Gastroesophageal sphincter (tissue), 4 donors: ENCODE measurements at regions not wholly inside any gene's neighbourhood (a gene's known extent, or its start where the extent isn't known, plus 50 kb on each side); places are given as distances from the start of the nearest gene placed in this dataset.

ENCODE experiments used
- ATAC-seq: fragments of 150-250 bp; one replicate; pipeline ENCODE4 v1.9.1; 2016; ENCODE audit warnings: mild to moderate bottlenecking, moderate library complexity
- H3K27ac ChIP-seq, 4 donors: fragments of 200-600 bp; sonication (generic) in 3 of 4; 1 replicate in 3 of 4; 2 replicates in 1 of 4; pipeline ENCODE4 v1.5.1; 2016 to 2019
- H3K27me3 ChIP-seq: fragments of 200-600 bp; sonication (generic); one replicate; pipeline ENCODE4 v1.5.1; 2019
- H3K36me3 ChIP-seq, 2 donors: fragments of 200-600 bp; sonication (generic); one replicate each; pipeline ENCODE4 v1.5.1; 2019; ENCODE audit warnings: control low read depth in 1 of 2
- H3K4me1 ChIP-seq, 3 donors: fragments of 200-600 bp; sonication (generic); 1 replicate in 2 of 3; 2 replicates in 1 of 3; pipeline ENCODE4 v1.5.1; 2016 to 2019; ENCODE audit warnings: control low read depth in 2 of 3
- H3K4me3 ChIP-seq, 2 donors: fragments of 200-600 bp; sonication (generic); one replicate each; pipeline ENCODE4 v1.5.1; 2019; ENCODE audit warnings: mild to moderate bottlenecking in 1 of 2, moderate library complexity in 1 of 2
- H3K9me3 ChIP-seq, 3 donors: fragments of 200-600 bp; sonication (generic); one replicate each; pipeline ENCODE4 v1.5.1; 2017 to 2019; ENCODE audit warnings: control low read depth in 2 of 3
- EP300 ChIP-seq: sonication (generic); formaldehyde crosslinking; IDR thresholded peaks from one replicate; pipeline ENCODE4 v1.6.1; 2017; ENCODE audit warnings: antibody characterized with exemption, mild to moderate bottlenecking
- POLR2A ChIP-seq, 2 donors: fragments of 450-650 bp; IDR thresholded peaks; one replicate each; pipeline ENCODE4 v1.6.1; 2017; ENCODE audit warnings: antibody characterized with exemption in 2 of 2, mild to moderate bottlenecking in 2 of 2, moderate library complexity in 1 of 2
- POLR2AphosphoS5 ChIP-seq: sonication (generic); formaldehyde crosslinking; IDR thresholded peaks from one replicate; pipeline ENCODE4 v1.6.1; 2017; ENCODE audit warnings: antibody characterized with exemption
- WGBS, 2 donors: methylation state at CpG; one replicate each; pipeline ENCODE4 v1.1.5; 2018; ENCODE audit warnings: low coverage in 1 of 2; 5-methylcytosine and 5-hydroxymethylcytosine counted together
- TF ChIP-seq, protein P1 (sequence below), 4 experiments: fragments of 200-600 bp in 2 of 4; fragments of 450-650 bp in 2 of 4; sonication (generic) in 1 of 4; IDR thresholded peaks; one replicate each; pipeline ENCODE4 v1.5.1; 2017 to 2019; ENCODE audit warnings: antibody characterized with exemption in 4 of 4, mild to moderate bottlenecking in 2 of 4, moderate library complexity in 2 of 4

DNA sequence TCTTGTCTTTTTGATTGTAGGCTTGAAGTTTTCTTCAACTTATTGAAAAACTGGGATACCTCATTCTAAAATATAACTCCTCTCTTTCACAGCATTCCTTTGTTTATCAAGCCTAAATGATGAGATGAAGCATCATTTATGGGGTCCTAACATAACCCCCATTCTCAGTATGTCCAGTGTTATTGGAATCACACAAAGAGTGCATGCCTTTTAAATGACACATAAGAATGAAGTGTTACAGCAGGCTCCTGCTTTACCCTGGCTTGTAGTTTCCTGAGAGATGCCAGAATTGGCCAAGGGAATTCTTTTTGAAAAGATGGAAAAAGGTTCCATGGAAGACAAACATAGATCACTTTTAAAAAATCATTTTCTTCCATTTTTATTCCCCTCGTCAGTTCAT is 502.4 kb downstream of the BCKDHB start:
- Histone ChIP-seq H3K4me1 (peaks cover 5 to 20% (median 7%) of the 10 kb centered on the region in 3 donors), H3K36me3 (no peaks in the 10 kb centered on the region), H3K27ac (no peak overlapping the region), H3K27me3 (no peaks in the 10 kb centered on the region), H3K9me3 (peaks cover 0 to 6% (median 0%) of the 10 kb centered on the region in 3 donors), H3K4me3 (no peak overlapping the region)
- ATAC-seq = no peak
- TF ChIP-seq POLR2A (IDR thresholded peaks at IDR 0.05) = no peak
- TF ChIP-seq, protein P1, sequence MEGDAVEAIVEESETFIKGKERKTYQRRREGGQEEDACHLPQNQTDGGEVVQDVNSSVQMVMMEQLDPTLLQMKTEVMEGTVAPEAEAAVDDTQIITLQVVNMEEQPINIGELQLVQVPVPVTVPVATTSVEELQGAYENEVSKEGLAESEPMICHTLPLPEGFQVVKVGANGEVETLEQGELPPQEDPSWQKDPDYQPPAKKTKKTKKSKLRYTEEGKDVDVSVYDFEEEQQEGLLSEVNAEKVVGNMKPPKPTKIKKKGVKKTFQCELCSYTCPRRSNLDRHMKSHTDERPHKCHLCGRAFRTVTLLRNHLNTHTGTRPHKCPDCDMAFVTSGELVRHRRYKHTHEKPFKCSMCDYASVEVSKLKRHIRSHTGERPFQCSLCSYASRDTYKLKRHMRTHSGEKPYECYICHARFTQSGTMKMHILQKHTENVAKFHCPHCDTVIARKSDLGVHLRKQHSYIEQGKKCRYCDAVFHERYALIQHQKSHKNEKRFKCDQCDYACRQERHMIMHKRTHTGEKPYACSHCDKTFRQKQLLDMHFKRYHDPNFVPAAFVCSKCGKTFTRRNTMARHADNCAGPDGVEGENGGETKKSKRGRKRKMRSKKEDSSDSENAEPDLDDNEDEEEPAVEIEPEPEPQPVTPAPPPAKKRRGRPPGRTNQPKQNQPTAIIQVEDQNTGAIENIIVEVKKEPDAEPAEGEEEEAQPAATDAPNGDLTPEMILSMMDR (IDR thresholded peaks at IDR 0.05) = no peak
- no peak for TF ChIP-seq POLR2AphosphoS5
- no peak for TF ChIP-seq EP300
- WGBS, 2 donors = 75 to 88% methylated on average over 1 of the region's 1 CpG

DNA sequence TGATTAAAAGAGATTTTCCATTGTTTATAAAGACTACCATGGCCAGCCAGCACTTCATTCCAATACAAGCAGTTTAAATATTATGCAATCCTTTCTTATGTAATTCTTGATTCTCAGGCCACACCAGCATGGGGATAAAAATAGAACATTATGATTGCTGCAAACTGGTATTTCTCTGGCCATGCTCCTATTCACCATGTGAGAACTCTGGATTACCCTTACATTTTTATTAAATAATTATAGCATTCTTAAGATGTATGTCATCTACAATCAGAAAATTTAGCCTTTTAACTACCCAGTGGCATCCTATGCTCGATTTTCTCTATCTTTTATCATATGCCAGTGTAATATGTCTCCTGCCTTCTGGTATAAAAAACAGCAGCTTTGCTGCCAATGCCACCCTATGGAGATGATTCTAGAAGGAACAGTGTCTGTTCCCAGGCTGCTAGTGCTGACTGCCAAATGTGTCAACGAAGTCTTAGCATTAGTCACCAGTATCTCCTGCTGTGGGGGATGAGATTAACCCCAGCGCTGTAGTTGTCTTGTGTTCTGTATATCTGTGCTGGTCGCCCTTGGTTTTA is 501.4 kb downstream of the BCKDHB start:
- 46 to 48% methylated on average over 4 of the region's 4 CpGs for WGBS, 2 donors
- peak overlapping the region; percentile 13 to 67 (median 54) for H3K27ac ChIP-seq
- H3K4me1 ChIP-seq = peaks cover 5 to 20% (median 7%) of the 10 kb centered on the region in 3 donors
- peak; percentile 82 for TF ChIP-seq POLR2AphosphoS5
- TF ChIP-seq, protein P1 (IDR thresholded peaks at IDR 0.05) = no peak
- TF ChIP-seq POLR2A (IDR thresholded peaks at IDR 0.05) = no peak
- no peak for TF ChIP-seq EP300
- no peaks in the 10 kb centered on the region for H3K27me3 ChIP-seq
- no peak overlapping the region for H3K4me3 ChIP-seq
- no peaks in the 10 kb centered on the region for H3K36me3 ChIP-seq
- ATAC-seq = peak; percentile 88
- no peaks in the 10 kb centered on the region for H3K9me3 ChIP-seq

DNA sequence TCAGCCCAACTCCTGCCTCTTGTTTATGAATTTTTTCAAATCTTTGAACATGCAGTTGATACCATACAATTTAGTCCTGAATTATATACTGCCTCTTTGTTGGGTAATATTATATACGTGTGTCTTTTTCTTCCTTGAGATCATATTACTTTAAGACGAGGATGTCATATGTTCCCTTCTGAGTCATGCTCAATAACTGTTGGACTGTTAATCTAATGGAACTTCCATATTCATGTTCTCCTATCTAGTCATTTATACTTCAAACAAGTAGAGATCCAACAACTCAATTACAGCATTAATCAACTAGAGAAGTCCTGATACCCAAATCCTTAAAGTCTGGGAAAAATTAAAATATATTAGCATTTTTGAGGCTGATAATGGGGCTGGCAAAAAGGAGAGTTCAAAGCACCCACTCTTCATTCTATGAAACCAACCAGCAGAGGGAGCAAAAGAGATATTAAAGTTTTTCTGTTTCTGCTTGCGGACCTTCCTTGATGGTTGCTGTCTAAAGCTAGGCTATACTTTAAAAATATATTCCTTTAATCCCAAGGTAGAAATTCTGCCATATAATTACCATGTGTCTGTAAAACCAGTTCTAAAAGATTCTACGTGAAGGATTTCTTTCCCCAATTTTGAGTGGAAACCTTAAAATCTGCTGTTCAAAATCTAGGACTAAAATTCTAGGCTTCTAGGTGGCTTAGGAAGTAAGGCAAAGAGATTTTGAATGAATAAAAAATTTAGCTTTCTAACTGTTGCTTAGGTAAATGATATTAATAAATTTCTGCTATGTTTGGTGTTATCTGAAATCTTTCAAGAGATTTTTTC is 498.9 kb downstream of the BCKDHB start:
- H3K4me1 ChIP-seq = peaks cover 5 to 20% (median 7%) of the 10 kb centered on the region in 3 donors
- 35 to 42% methylated on average over 4 of the region's 4 CpGs for WGBS, 2 donors
- H3K27ac ChIP-seq = no peak overlapping the region
- H3K4me3 ChIP-seq = no peak overlapping the region
- H3K9me3 ChIP-seq = no peaks in the 10 kb centered on the region
- no peak for TF ChIP-seq POLR2AphosphoS5
- TF ChIP-seq, protein P1 (IDR thresholded peaks at IDR 0.05) = peak; percentile 54 to 65 (median 58)
- no peaks in the 10 kb centered on the region for H3K36me3 ChIP-seq
- no peaks in the 10 kb centered on the region for H3K27me3 ChIP-seq
- ATAC-seq = no peak

DNA sequence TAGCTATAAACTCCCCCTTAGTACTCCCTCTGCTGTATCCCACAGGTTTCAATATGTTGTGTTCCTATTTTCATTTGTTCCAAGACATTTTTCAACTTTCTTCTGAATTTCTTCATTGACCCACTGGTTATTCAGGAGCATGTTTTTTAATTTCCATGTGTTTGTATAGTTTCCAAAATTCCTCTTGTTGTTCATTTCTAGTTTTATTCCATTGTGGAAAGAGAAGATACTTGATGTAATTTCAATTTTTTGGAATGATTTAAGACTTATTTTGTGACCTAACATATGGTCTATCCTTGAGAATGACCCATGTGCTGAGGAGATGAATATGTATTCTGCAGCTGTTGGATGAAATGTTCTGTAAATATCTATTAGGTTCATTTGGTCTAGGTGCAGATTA is 497.2 kb downstream of the BCKDHB start:
- H3K9me3 ChIP-seq = no peaks in the 10 kb centered on the region
- no peak overlapping the region for H3K27ac ChIP-seq
- no peaks in the 10 kb centered on the region for H3K27me3 ChIP-seq
- TF ChIP-seq, protein P1 (IDR thresholded peaks at IDR 0.05) = no peak
- TF ChIP-seq POLR2A (IDR thresholded peaks at IDR 0.05) = no peak
- no peak for TF ChIP-seq EP300
- no peak for TF ChIP-seq POLR2AphosphoS5
- peaks cover 5 to 16% (median 7%) of the 10 kb centered on the region in 3 donors for H3K4me1 ChIP-seq
- no peak overlapping the region for H3K4me3 ChIP-seq
- H3K36me3 ChIP-seq = no peaks in the 10 kb centered on the region
- ATAC-seq = no peak

DNA sequence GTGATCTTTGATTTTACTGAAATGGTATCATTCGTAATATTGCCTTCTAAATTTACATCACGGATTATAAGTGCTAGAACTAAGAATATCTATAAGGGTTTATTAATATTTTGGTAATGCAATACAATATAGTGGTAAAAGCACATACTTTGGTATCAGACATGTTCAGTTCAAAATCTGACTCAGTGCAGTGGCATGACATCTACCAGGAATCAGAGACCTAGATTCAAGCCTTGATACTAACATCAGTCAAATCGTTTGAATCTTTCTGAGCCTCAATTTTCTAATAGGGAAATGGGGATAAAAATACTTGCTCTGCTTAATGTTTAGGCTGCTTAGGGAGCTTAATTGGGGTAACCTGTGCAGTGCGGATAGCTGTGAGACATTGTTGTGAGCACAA is 488.0 kb downstream of the BCKDHB start:
- H3K27ac ChIP-seq = no peak overlapping the region
- H3K36me3 ChIP-seq = no peaks in the 10 kb centered on the region
- 89 to 93% methylated on average over 4 of the region's 4 CpGs for WGBS, 2 donors
- no peak for ATAC-seq
- TF ChIP-seq POLR2AphosphoS5 = no peak
- TF ChIP-seq POLR2A (IDR thresholded peaks at IDR 0.05) = no peak
- TF ChIP-seq, protein P1 (IDR thresholded peaks at IDR 0.05) = no peak
- TF ChIP-seq EP300 = no peak
- H3K4me3 ChIP-seq = no peak overlapping the region
- no peaks in the 10 kb centered on the region for H3K4me1 ChIP-seq
- no peaks in the 10 kb centered on the region for H3K9me3 ChIP-seq
- no peaks in the 10 kb centered on the region for H3K27me3 ChIP-seq
